Gastroesophageal sphincter (tissue), 3 donors: ENCODE measurements at regions not wholly inside any gene's neighbourhood (a gene's known extent, or its start where the extent isn't known, plus 50 kb on each side); places are given as distances from the start of the nearest gene placed in this dataset.

ENCODE experiments used
- POLR2A ChIP-seq, 2 donors: fragments of 450-650 bp; IDR thresholded peaks; one replicate each; pipeline ENCODE4 v1.6.1; 2017; ENCODE audit warnings: antibody characterized with exemption in 2 of 2, mild to moderate bottlenecking in 2 of 2, moderate library complexity in 1 of 2
- POLR2AphosphoS5 ChIP-seq: sonication (generic); formaldehyde crosslinking; IDR thresholded peaks from one replicate; pipeline ENCODE4 v1.6.1; 2017; ENCODE audit warnings: antibody characterized with exemption
- TF ChIP-seq, protein P1 (sequence below), 4 experiments: fragments of 200-600 bp in 2 of 4; fragments of 450-650 bp in 2 of 4; sonication (generic) in 1 of 4; IDR thresholded peaks; one replicate each; pipeline ENCODE4 v1.5.1; 2017 to 2019; ENCODE audit warnings: antibody characterized with exemption in 4 of 4, mild to moderate bottlenecking in 2 of 4, moderate library complexity in 2 of 4

DNA sequence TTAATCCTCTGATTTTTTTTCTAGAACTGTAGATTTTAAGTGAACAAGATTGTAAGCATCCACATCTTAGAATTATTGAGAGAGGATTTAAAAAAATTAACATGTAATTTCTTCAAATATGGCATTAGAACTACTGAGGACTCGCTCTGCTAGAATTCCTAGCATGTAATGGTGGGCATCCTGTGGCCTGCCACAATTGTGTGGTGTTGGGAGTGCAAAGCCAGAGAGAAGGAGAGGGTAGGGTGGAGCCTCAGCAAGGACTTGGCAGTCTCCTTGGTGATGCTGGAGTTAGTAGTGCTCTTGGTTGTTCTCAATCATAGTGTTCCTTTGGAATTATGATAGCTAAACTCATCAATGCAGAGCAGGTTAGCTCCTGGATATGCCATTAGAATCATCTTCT, 443.9 kb upstream of the TBL1XR1 start:
- TF ChIP-seq, protein P1, sequence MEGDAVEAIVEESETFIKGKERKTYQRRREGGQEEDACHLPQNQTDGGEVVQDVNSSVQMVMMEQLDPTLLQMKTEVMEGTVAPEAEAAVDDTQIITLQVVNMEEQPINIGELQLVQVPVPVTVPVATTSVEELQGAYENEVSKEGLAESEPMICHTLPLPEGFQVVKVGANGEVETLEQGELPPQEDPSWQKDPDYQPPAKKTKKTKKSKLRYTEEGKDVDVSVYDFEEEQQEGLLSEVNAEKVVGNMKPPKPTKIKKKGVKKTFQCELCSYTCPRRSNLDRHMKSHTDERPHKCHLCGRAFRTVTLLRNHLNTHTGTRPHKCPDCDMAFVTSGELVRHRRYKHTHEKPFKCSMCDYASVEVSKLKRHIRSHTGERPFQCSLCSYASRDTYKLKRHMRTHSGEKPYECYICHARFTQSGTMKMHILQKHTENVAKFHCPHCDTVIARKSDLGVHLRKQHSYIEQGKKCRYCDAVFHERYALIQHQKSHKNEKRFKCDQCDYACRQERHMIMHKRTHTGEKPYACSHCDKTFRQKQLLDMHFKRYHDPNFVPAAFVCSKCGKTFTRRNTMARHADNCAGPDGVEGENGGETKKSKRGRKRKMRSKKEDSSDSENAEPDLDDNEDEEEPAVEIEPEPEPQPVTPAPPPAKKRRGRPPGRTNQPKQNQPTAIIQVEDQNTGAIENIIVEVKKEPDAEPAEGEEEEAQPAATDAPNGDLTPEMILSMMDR (IDR thresholded peaks at IDR 0.05) = no peak
- no peak for TF ChIP-seq POLR2A (IDR thresholded peaks at IDR 0.05)
- no peak for TF ChIP-seq POLR2AphosphoS5
